ENCODE measurements at regions not wholly inside any gene's neighbourhood (a gene's known extent, or its start where the extent isn't known, plus 50 kb on each side); places are given as distances from the start of the nearest gene placed in this dataset.

DNA sequence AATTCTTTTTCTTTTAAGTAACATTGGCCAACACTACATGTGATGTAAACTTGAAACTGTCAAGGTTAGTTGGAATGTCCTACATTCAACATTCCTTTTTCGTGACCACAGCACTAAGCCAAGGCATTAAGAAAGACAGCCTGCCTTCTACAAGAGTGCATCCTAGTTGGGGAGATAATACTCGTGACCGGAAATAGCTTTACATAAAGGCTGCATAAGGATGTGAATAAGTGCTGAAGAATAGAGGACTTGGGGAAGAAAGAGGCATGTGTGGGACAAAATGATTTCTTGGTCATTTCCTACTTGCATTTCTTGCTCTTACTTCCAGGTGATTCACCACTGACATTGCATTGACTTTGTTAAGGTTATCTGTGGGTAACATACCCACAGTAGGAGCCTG, 282.0 kb downstream of the DMRT2 start:
- Histone ChIP-seq H3K27ac (ENCODE audit: insufficient read depth, low read length, poor library complexity, severe bottlenecking) (no peak overlapping the region), H3K9me3 (ENCODE audit: control insufficient read depth, low read length) (no peaks in the 10 kb centered on the region), H3K27me3 (replicated peaks; ENCODE audit: control insufficient read depth, insufficient read depth, low read length, poor library complexity, severe bottlenecking) (no peaks in the 10 kb centered on the region), H3K36me3 (ENCODE audit: control insufficient read depth, insufficient read depth, low read length) (no peaks in the 10 kb centered on the region), H3K4me1 (ENCODE audit: control insufficient read depth, insufficient read depth, low read length, poor library complexity, severe bottlenecking) (no peaks in the 10 kb centered on the region), H3K4me3 (ENCODE audit: insufficient read depth, low read depth, low read length, poor library complexity, severe bottlenecking) (no peak overlapping the region)
- no peak for DNase-seq

DNA sequence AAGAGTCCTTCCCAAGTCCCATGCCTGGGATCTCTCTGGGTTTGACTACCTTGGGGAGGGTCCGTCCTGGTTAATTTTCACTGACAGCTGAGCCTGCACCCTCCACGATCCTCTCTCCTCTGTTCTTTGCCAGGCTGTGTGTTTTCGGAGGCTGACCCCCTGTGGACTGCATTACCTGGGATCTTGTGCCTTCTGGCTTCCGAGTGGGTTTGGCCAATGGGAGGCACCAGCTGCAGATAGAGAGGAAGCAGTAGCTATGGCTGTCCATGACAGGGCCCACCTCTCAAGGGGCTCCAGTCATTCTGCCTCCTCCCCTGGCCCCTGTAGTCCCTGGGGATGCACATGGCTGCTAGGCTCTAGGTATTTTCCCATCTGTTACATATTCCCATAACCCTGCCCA, 285.0 kb downstream of the DMRT2 start:
- no peaks in the 10 kb centered on the region for H3K27me3 ChIP-seq (replicated peaks; ENCODE audit: control insufficient read depth, insufficient read depth, low read length, poor library complexity, severe bottlenecking)
- H3K4me3 ChIP-seq (ENCODE audit: insufficient read depth, low read depth, low read length, poor library complexity, severe bottlenecking): no peak overlapping the region
- DNase-seq: no peak
- H3K27ac ChIP-seq (ENCODE audit: insufficient read depth, low read length, poor library complexity, severe bottlenecking): no peak overlapping the region
- H3K36me3 ChIP-seq (ENCODE audit: control insufficient read depth, insufficient read depth, low read length): no peaks in the 10 kb centered on the region
- H3K9me3 ChIP-seq (ENCODE audit: control insufficient read depth, low read length): no peaks in the 10 kb centered on the region
- no peaks in the 10 kb centered on the region for H3K4me1 ChIP-seq (ENCODE audit: control insufficient read depth, insufficient read depth, low read length, poor library complexity, severe bottlenecking)

DNA sequence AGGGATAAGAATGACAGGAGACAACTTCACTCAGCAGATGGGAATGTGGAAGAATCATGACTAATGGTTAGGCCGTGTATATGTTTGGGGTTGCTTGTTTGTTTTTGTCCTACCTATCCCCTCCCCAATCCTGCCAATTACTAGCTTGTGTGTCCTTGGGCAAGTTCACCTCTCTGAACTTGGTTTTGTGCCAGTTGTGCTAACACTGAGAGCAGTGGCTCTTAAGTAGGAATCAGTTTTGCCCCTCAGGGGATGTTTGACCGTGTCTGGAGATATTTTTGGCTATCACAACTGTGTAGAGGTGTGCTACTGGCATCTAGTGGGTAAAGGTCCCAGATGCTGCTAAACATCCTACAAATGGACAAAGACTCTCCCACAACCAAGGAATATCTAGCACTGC, 287.0 kb downstream of the DMRT2 start:
- no peak overlapping the region for H3K4me3 ChIP-seq (ENCODE audit: insufficient read depth, low read depth, low read length, poor library complexity, severe bottlenecking)
- no peaks in the 10 kb centered on the region for H3K36me3 ChIP-seq (ENCODE audit: control insufficient read depth, insufficient read depth, low read length)
- no peak overlapping the region for H3K27ac ChIP-seq (ENCODE audit: insufficient read depth, low read length, poor library complexity, severe bottlenecking)
- H3K9me3 ChIP-seq (ENCODE audit: control insufficient read depth, low read length): no peaks in the 10 kb centered on the region
- DNase-seq: no peak
- H3K4me1 ChIP-seq (ENCODE audit: control insufficient read depth, insufficient read depth, low read length, poor library complexity, severe bottlenecking): no peaks in the 10 kb centered on the region
- no peaks in the 10 kb centered on the region for H3K27me3 ChIP-seq (replicated peaks; ENCODE audit: control insufficient read depth, insufficient read depth, low read length, poor library complexity, severe bottlenecking)

DNA sequence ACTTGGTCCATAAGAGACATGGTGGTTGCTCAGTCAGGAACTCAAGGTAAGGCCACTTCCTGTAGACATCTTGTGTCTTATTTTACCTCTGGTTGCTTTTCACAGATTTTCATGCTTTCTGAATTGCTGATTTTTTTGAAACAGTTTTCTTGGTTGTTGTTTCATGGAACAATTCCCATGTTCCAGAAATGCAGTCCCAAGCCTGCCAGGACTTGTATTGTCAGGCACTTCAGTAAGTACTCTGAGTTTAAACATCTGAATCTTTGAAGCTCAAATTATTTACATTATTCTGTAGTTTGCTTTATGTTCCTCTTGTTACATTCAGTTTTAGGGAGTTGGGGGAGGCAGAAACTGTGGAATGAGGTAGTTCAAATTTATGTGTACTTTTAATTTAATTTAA, 290.2 kb downstream of the DMRT2 start:
- Histone ChIP-seq H3K27me3 (replicated peaks; ENCODE audit: control insufficient read depth, insufficient read depth, low read length, poor library complexity, severe bottlenecking) (no peaks in the 10 kb centered on the region), H3K4me3 (ENCODE audit: insufficient read depth, low read depth, low read length, poor library complexity, severe bottlenecking) (no peak overlapping the region), H3K9me3 (ENCODE audit: control insufficient read depth, low read length) (no peaks in the 10 kb centered on the region), H3K4me1 (ENCODE audit: control insufficient read depth, insufficient read depth, low read length, poor library complexity, severe bottlenecking) (no peaks in the 10 kb centered on the region), H3K36me3 (ENCODE audit: control insufficient read depth, insufficient read depth, low read length) (no peaks in the 10 kb centered on the region), H3K27ac (ENCODE audit: insufficient read depth, low read length, poor library complexity, severe bottlenecking) (no peak overlapping the region)
- no peak for DNase-seq

DNA sequence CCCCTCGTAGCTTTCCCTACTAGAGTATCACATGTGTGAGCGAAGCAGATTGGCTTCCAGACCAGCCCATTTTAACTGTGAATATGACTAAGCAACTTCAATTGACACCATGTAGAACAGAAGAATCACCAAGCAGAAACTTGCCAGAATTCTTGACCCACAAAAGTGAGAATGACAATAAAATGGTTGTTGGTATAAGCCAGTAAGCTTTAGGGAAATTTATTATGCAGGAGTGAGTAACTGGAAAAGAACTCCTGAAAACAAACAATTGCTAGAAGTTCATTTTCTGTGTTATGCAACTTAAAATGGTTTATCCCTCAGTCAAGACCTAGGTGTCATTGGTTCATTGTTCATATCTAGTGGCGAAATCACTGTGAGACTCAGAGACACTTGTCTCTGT, 303.1 kb downstream of the DMRT2 start:
- Histone ChIP-seq H3K9me3 (ENCODE audit: control insufficient read depth, low read length) (no peaks in the 10 kb centered on the region), H3K4me3 (ENCODE audit: insufficient read depth, low read depth, low read length, poor library complexity, severe bottlenecking) (no peak overlapping the region), H3K27me3 (replicated peaks; ENCODE audit: control insufficient read depth, insufficient read depth, low read length, poor library complexity, severe bottlenecking) (no peaks in the 10 kb centered on the region), H3K27ac (ENCODE audit: insufficient read depth, low read length, poor library complexity, severe bottlenecking) (no peak overlapping the region), H3K4me1 (ENCODE audit: control insufficient read depth, insufficient read depth, low read length, poor library complexity, severe bottlenecking) (no peaks in the 10 kb centered on the region), H3K36me3 (ENCODE audit: control insufficient read depth, insufficient read depth, low read length) (no peaks in the 10 kb centered on the region)
- no peak for DNase-seq

DNA sequence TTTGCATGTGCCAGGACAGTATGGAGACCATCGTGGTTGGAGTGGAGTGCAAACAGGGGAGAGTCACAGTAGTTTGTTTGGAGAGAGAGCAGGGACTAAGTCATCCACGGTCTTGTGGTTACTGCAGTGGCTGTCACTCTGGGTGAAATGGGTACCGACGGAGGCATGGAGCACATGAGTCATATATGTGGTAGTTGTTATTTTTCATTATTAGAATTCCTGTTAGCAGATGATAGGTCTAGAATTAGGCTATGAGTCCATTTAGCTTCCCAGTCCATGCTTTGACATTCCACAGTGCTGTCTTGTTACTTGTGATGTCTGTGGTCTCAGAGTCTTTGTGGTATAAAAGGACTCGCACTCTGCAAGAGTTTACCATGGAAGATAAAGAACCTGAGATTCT, 303.9 kb downstream of the DMRT2 start:
- H3K27ac ChIP-seq (ENCODE audit: insufficient read depth, low read length, poor library complexity, severe bottlenecking): no peak overlapping the region
- DNase-seq: no peak
- no peaks in the 10 kb centered on the region for H3K27me3 ChIP-seq (replicated peaks; ENCODE audit: control insufficient read depth, insufficient read depth, low read length, poor library complexity, severe bottlenecking)
- H3K36me3 ChIP-seq (ENCODE audit: control insufficient read depth, insufficient read depth, low read length): no peaks in the 10 kb centered on the region
- H3K4me1 ChIP-seq (ENCODE audit: control insufficient read depth, insufficient read depth, low read length, poor library complexity, severe bottlenecking): no peaks in the 10 kb centered on the region
- no peak overlapping the region for H3K4me3 ChIP-seq (ENCODE audit: insufficient read depth, low read depth, low read length, poor library complexity, severe bottlenecking)
- no peaks in the 10 kb centered on the region for H3K9me3 ChIP-seq (ENCODE audit: control insufficient read depth, low read length)

DNA sequence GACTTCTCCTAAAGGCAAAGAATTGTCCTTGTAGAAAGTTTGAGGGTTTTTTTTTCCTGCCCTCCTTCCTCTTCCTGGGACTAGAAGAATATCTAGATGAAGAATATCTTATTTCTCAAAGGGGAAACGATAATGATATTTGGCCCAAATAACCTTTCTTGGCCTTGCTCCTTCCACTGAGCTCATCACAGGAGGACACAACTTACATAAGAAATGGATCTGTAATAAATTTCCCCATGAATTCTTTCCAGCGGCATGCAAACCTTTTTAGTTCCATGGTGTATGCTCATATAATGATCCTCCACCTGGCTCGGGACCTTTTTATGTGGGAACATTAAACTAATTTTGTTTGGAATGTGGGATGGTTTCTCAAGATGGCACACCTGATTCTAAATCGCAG, 304.4 kb downstream of the DMRT2 start:
- no peaks in the 10 kb centered on the region for H3K4me1 ChIP-seq (ENCODE audit: control insufficient read depth, insufficient read depth, low read length, poor library complexity, severe bottlenecking)
- no peaks in the 10 kb centered on the region for H3K27me3 ChIP-seq (replicated peaks; ENCODE audit: control insufficient read depth, insufficient read depth, low read length, poor library complexity, severe bottlenecking)
- H3K36me3 ChIP-seq (ENCODE audit: control insufficient read depth, insufficient read depth, low read length): no peaks in the 10 kb centered on the region
- no peak for DNase-seq
- no peak overlapping the region for H3K27ac ChIP-seq (ENCODE audit: insufficient read depth, low read length, poor library complexity, severe bottlenecking)
- H3K4me3 ChIP-seq (ENCODE audit: insufficient read depth, low read depth, low read length, poor library complexity, severe bottlenecking): no peak overlapping the region
- no peaks in the 10 kb centered on the region for H3K9me3 ChIP-seq (ENCODE audit: control insufficient read depth, low read length)

DNA sequence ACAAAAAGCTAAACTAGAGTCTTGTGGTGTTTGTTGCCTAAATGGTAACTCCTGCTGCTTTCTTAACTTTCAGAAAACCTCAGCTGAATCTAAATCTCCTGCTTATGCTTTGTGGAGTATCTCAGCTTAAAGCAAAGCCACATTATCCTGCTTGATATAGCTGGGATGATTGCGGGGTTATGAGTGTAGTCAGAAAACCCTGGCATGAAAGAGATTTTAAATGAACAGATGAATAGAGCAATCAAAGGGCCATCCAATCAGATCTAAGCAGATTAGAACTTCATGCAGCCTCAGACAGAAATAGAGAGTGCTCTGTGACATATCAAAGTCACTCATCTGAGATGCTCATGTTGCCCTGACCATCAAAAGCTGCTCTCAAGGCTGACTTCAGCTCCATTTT, 305.5 kb downstream of the DMRT2 start:
- Histone ChIP-seq H3K27me3 (replicated peaks; ENCODE audit: control insufficient read depth, insufficient read depth, low read length, poor library complexity, severe bottlenecking) (no peaks in the 10 kb centered on the region), H3K27ac (ENCODE audit: insufficient read depth, low read length, poor library complexity, severe bottlenecking) (no peak overlapping the region), H3K4me1 (ENCODE audit: control insufficient read depth, insufficient read depth, low read length, poor library complexity, severe bottlenecking) (no peaks in the 10 kb centered on the region), H3K36me3 (ENCODE audit: control insufficient read depth, insufficient read depth, low read length) (no peaks in the 10 kb centered on the region), H3K4me3 (ENCODE audit: insufficient read depth, low read depth, low read length, poor library complexity, severe bottlenecking) (no peak overlapping the region), H3K9me3 (ENCODE audit: control insufficient read depth, low read length) (no peaks in the 10 kb centered on the region)
- DNase-seq: no peak

DNA sequence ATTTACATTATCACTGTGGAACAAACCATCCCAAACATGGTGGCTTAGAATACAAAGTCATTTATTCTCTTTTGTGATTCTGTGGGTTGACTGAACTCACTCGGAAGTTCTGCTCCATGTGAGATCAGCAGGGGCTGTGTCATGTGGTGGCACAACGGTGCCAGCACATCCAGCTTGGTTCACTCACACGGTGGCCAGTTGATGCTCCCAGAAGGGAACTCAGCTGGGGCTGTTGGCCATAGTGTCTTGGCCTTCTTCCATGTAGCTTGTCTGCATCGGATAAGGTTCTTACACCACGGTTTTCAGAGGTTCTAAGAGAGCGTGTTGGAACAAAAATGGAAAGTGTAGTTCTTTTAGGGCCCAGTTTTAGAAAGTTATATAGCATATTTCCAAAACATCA, 312.7 kb downstream of the DMRT2 start:
- Histone ChIP-seq H3K27me3 (replicated peaks; ENCODE audit: control insufficient read depth, insufficient read depth, low read length, poor library complexity, severe bottlenecking) (no peaks in the 10 kb centered on the region), H3K4me3 (ENCODE audit: insufficient read depth, low read depth, low read length, poor library complexity, severe bottlenecking) (no peak overlapping the region), H3K9me3 (ENCODE audit: control insufficient read depth, low read length) (no peaks in the 10 kb centered on the region), H3K36me3 (ENCODE audit: control insufficient read depth, insufficient read depth, low read length) (no peaks in the 10 kb centered on the region), H3K4me1 (ENCODE audit: control insufficient read depth, insufficient read depth, low read length, poor library complexity, severe bottlenecking) (no peaks in the 10 kb centered on the region), H3K27ac (ENCODE audit: insufficient read depth, low read length, poor library complexity, severe bottlenecking) (no peak overlapping the region)
- DNase-seq: no peak

DNA sequence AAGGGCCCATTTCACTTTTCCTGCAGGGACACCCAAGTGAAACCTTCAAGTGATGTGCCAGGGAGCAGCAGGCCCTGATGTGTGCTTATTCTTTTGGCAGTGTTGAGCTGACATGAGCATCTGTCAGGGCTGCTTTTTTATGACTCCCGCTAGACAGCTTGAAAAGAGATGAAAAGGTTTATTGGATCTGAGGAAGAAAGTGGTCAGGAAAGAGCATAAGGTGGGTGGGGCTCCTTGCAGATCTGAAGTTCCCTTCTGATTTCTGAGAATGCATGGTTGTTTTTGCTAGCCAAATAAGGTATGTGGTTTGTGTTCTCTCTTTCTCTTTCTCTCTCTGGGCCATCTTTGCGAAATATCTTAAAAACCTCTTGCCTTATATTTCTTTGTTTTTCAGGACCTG, 316.1 kb downstream of the DMRT2 start:
- Histone ChIP-seq H3K27ac (ENCODE audit: insufficient read depth, low read length, poor library complexity, severe bottlenecking) (no peak overlapping the region), H3K4me3 (ENCODE audit: insufficient read depth, low read depth, low read length, poor library complexity, severe bottlenecking) (no peak overlapping the region), H3K9me3 (ENCODE audit: control insufficient read depth, low read length) (no peaks in the 10 kb centered on the region), H3K27me3 (replicated peaks; ENCODE audit: control insufficient read depth, insufficient read depth, low read length, poor library complexity, severe bottlenecking) (no peaks in the 10 kb centered on the region), H3K36me3 (ENCODE audit: control insufficient read depth, insufficient read depth, low read length) (no peaks in the 10 kb centered on the region), H3K4me1 (ENCODE audit: control insufficient read depth, insufficient read depth, low read length, poor library complexity, severe bottlenecking) (no peaks in the 10 kb centered on the region)
- DNase-seq: no peak

DNA sequence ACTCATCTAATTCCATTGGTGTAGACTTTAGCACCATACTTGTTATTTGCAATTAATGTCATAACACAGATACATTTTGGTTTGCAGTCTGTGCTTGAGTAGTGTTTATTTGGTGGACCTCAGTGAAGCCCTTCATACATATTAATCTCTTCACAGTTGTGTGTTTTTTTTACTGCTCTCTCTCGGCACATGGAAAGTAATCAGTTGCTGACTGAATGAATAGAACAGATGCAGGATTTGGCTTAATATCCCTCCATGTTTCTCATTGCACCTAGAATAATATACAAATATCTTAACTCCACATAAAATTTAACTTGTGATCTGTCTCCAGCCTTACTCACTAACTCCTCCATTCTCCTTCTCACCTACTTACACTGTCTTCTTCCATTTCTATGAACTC, 319.1 kb downstream of the DMRT2 start:
- H3K9me3 ChIP-seq (ENCODE audit: control insufficient read depth, low read length): no peaks in the 10 kb centered on the region
- no peaks in the 10 kb centered on the region for H3K36me3 ChIP-seq (ENCODE audit: control insufficient read depth, insufficient read depth, low read length)
- H3K27me3 ChIP-seq (replicated peaks; ENCODE audit: control insufficient read depth, insufficient read depth, low read length, poor library complexity, severe bottlenecking): no peaks in the 10 kb centered on the region
- H3K27ac ChIP-seq (ENCODE audit: insufficient read depth, low read length, poor library complexity, severe bottlenecking): no peak overlapping the region
- H3K4me1 ChIP-seq (ENCODE audit: control insufficient read depth, insufficient read depth, low read length, poor library complexity, severe bottlenecking): no peaks in the 10 kb centered on the region
- H3K4me3 ChIP-seq (ENCODE audit: insufficient read depth, low read depth, low read length, poor library complexity, severe bottlenecking): no peak overlapping the region
- DNase-seq: no peak
